ENCODE measurements at regions not wholly inside any gene's neighbourhood (a gene's known extent, or its start where the extent isn't known, plus 50 kb on each side); places are given as distances from the start of the nearest gene placed in this dataset.

DNA sequence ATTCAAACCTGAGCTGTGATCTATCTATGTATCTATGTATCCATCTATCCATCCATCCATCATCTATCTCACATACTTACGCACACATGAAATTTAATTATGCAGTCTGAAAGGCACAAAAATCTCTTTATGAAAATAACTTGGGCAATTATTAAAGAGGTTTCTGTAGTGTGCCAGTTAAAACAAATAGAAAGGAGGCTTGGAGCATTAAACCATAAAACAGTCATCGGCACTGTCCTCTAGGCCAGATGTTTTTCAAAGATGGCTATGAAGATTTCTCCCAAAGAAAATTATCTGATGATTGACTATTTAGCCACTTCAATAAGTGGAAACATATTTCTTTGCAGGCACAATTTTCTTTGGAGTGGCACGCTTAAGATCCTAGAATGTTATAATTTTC, 392.5 kb upstream of the RPS23 start:
- H3K4me1 ChIP-seq, result no peaks in the 10 kb centered on the region
- H3K36me3 ChIP-seq, result no peaks in the 10 kb centered on the region
- H3K27ac ChIP-seq, result no peak overlapping the region
- no peak overlapping the region for H3K4me3 ChIP-seq
- intact Hi-C loops (cut with DNase I; ENCODE audit: low total_unique reads), result no loop called here
- no peaks in the 10 kb centered on the region for H3K27me3 ChIP-seq
- no peak for DNase-seq
- no peaks in the 10 kb centered on the region for H3K9me3 ChIP-seq
- TF ChIP-seq, protein P1, sequence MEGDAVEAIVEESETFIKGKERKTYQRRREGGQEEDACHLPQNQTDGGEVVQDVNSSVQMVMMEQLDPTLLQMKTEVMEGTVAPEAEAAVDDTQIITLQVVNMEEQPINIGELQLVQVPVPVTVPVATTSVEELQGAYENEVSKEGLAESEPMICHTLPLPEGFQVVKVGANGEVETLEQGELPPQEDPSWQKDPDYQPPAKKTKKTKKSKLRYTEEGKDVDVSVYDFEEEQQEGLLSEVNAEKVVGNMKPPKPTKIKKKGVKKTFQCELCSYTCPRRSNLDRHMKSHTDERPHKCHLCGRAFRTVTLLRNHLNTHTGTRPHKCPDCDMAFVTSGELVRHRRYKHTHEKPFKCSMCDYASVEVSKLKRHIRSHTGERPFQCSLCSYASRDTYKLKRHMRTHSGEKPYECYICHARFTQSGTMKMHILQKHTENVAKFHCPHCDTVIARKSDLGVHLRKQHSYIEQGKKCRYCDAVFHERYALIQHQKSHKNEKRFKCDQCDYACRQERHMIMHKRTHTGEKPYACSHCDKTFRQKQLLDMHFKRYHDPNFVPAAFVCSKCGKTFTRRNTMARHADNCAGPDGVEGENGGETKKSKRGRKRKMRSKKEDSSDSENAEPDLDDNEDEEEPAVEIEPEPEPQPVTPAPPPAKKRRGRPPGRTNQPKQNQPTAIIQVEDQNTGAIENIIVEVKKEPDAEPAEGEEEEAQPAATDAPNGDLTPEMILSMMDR (IDR thresholded peaks at IDR 0.05), result no peak

DNA sequence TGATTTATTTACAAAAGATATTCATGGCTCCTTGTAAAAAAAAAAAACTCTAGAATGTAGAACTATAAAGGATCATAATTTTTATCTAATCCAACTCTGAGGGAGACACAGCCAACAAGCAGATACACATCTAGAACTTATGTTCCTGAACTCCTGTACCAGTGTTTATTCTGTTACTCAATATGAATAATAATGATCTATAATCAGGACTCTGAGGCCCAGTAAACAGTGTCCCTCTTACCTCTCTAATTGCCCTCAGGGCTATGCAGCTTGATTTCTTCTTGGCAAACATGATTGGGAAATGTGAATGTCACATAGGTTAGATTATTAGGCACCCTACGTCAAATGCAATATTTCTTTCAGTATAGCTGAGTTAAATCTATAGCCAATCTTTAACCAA, 391.6 kb upstream of the RPS23 start:
- Histone ChIP-seq H3K36me3 (no peaks in the 10 kb centered on the region), H3K27ac (no peak overlapping the region), H3K9me3 (no peaks in the 10 kb centered on the region), H3K4me3 (no peak overlapping the region), H3K27me3 (no peaks in the 10 kb centered on the region), H3K4me1 (no peaks in the 10 kb centered on the region)
- intact Hi-C loops (cut with DNase I; ENCODE audit: low total_unique reads), result no loop called here
- TF ChIP-seq, protein P1 (IDR thresholded peaks at IDR 0.05), result no peak
- DNase-seq, result no peak

DNA sequence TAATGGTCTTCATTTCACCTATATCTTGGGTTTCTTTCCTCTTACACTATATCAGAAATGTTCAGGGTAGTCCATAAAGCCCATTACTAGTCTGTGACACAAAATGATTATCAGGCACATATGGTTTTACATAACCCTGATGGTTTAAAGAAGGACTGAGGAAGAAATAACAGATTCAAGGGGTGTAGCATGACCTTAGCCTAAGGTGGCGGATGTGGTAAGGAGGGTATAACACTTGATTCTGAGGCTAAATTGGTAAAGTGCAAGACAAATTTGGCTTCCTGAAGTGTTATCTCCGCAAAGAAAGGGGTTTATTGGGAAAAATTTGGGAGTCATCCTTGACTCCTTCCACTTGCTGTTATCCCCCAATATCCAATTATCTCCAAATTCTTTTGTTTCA, 388.2 kb upstream of the RPS23 start:
- intact Hi-C loops (cut with DNase I; ENCODE audit: low total_unique reads), result no loop called here
- H3K27me3 ChIP-seq, result no peaks in the 10 kb centered on the region
- no peak overlapping the region for H3K4me3 ChIP-seq
- H3K36me3 ChIP-seq, result no peaks in the 10 kb centered on the region
- DNase-seq, result no peak
- no peaks in the 10 kb centered on the region for H3K4me1 ChIP-seq
- TF ChIP-seq, protein P1 (IDR thresholded peaks at IDR 0.05), result no peak
- H3K27ac ChIP-seq, result no peak overlapping the region
- H3K9me3 ChIP-seq, result no peaks in the 10 kb centered on the region

DNA sequence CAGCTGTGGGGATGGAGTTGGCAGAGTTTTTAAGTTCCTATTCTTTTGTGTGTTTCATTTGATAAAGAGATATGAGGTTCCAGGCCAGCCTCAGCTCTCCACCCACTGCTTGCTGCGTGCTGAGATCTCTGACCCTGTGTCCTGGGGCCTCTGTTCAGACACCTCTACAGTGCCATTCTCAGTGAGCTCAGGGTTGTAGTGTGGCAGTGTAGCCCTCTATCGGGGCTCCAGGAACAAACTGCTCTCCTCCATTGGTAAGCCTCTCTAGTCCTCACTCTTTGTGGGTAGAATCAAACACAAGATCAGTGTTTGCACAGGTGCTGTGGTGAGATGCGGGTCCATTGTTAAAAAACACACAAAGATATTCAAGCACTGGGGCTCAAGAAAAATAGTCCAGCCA, 386.6 kb upstream of the RPS23 start:
- no peak overlapping the region for H3K4me3 ChIP-seq
- intact Hi-C loops (cut with DNase I; ENCODE audit: low total_unique reads), result no loop called here

DNA sequence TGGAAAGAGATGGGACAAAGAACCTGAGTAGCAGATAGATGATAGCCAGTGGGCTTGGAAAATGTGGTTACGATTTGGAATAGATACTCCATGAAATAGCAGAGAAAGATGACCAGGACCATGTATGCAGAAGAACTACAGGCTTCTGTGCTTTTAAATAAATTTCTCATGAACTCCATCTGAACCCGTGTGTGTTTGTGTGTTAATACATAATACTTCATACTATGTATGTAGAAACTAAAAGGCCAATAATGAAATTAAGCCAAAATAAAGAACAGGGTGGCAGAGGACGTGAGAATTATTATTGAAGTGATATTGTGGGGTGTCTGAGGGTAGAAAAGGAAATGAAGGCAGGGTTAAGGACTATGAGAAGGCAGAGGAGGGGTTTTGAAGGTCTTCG, 385.1 kb upstream of the RPS23 start:
- intact Hi-C loops (cut with DNase I; ENCODE audit: low total_unique reads), result no loop called here

More for the DNA sequence above, 386.6 kb upstream of the RPS23 start:
- TF ChIP-seq, protein P1 (IDR thresholded peaks at IDR 0.05), result no peak
- no peaks in the 10 kb centered on the region for H3K27me3 ChIP-seq
- no peaks in the 10 kb centered on the region for H3K4me1 ChIP-seq
- DNase-seq, result no peak
- H3K9me3 ChIP-seq, result no peaks in the 10 kb centered on the region
- H3K27ac ChIP-seq, result no peak overlapping the region
- no peaks in the 10 kb centered on the region for H3K36me3 ChIP-seq

More for the DNA sequence above, 385.1 kb upstream of the RPS23 start:
- Histone ChIP-seq H3K27ac (no peak overlapping the region), H3K4me3 (no peak overlapping the region), H3K4me1 (no peaks in the 10 kb centered on the region), H3K36me3 (no peaks in the 10 kb centered on the region), H3K9me3 (no peaks in the 10 kb centered on the region), H3K27me3 (no peaks in the 10 kb centered on the region)
- no peak for DNase-seq
- TF ChIP-seq, protein P1 (IDR thresholded peaks at IDR 0.05), result no peak

Data from tibial artery (tissue), 4 donors.